NCI-H1048 (cell line): ENCODE measurements at regions not wholly inside any gene's neighbourhood (a gene's known extent, or its start where the extent isn't known, plus 50 kb on each side); places are given as distances from the start of the nearest gene placed in this dataset.
"Not testable (repeated sequence)": the region's sequence is repeated elsewhere in the genome, so short reads cannot be mapped to it uniquely, and the experiment has no call there.

Experiments
- DNase-seq: peaks from one replicate; lab custom pipeline; 2025; lab: John Stamatoyannopoulos, UW

- no peak for DNase-seq
Observed at GRCh38 chr1:96545935-96546656, 175.5 kb upstream of the PTBP2 start.

GRCh38 chr1:96550061-96550460 lies 171.5 kb upstream of the PTBP2 start:
- no peak for DNase-seq

- DNase-seq, result no peak
Observed at GRCh38 chr1:96552451-96552850, 169.1 kb upstream of the PTBP2 start.

GRCh38 chr1:96553811-96554210 lies 167.8 kb upstream of the PTBP2 start:
- DNase-seq, result no peak

GRCh38 chr1:96554364-96554763 lies 167.2 kb upstream of the PTBP2 start:
- no peak for DNase-seq

- DNase-seq, result no peak
Observed at GRCh38 chr1:96557336-96557735, 164.2 kb upstream of the PTBP2 start.

- no peak for DNase-seq
Observed at GRCh38 chr1:96558635-96559034, 162.9 kb upstream of the PTBP2 start.

- DNase-seq, result no peak
Observed at GRCh38 chr1:96559181-96559580, 162.4 kb upstream of the PTBP2 start.

- DNase-seq, result no peak
Observed at GRCh38 chr1:96559707-96560596, 161.6 kb upstream of the PTBP2 start.

GRCh38 chr1:96562094-96562493 lies 159.5 kb upstream of the PTBP2 start:
- no peak for DNase-seq

GRCh38 chr1:96564401-96564800 lies 157.2 kb upstream of the PTBP2 start:
- not testable (repeated sequence) for DNase-seq

- no peak for DNase-seq
Observed at GRCh38 chr1:96565546-96565945, 156.0 kb upstream of the PTBP2 start.

- no peak for DNase-seq
Observed at GRCh38 chr1:96568639-96569038, 152.9 kb upstream of the PTBP2 start.

- no peak for DNase-seq
Observed at GRCh38 chr1:96569288-96569687, 152.3 kb upstream of the PTBP2 start.

GRCh38 chr1:96579636-96580035 lies 141.9 kb upstream of the PTBP2 start:
- DNase-seq, result no peak

GRCh38 chr1:96580920-96581319 lies 140.7 kb upstream of the PTBP2 start:
- no peak for DNase-seq

GRCh38 chr1:96581772-96582171 lies 139.8 kb upstream of the PTBP2 start:
- no peak for DNase-seq

- no peak for DNase-seq
Observed at GRCh38 chr1:96583903-96584302, 137.7 kb upstream of the PTBP2 start.

- no peak for DNase-seq
Observed at GRCh38 chr1:96587222-96587621, 134.4 kb upstream of the PTBP2 start.

- no peak for DNase-seq
Observed at GRCh38 chr1:96588416-96588995, 133.1 kb upstream of the PTBP2 start.

GRCh38 chr1:96595530-96595929 lies 126.1 kb upstream of the PTBP2 start:
- not testable (repeated sequence) for DNase-seq

GRCh38 chr1:96596226-96596922 lies 125.2 kb upstream of the PTBP2 start:
- no peak for DNase-seq
